H1 (cell line): ENCODE measurements at regions not wholly inside any gene's neighbourhood (a gene's known extent, or its start where the extent isn't known, plus 50 kb on each side); places are given as distances from the start of the nearest gene placed in this dataset.

Source experiments
- CTCF ChIA-PET: fragments of 300-600 bp; sonication (Branson Sonifier 250); formaldehyde crosslinking; loops from one replicate; lab custom pipeline; 2021; ENCODE audit not compliant: partially characterized antibody; lab: Charles Lee
- POLR2A ChIA-PET: fragments of 300-600 bp; sonication (Branson Sonifier 250); formaldehyde crosslinking; loops from one replicate; lab custom pipeline; 2021; ENCODE audit warnings: inconsistent platforms; ENCODE audit not compliant: partially characterized antibody; lab: Charles Lee
- DNase-seq, 2 experiments: peaks; one replicate each; pipeline versions ENCODE4 v3.0.0 to v3.0.0-alpha.2; 2010 to 2022; ENCODE audit warnings: low spot score in 2 of 2, low read depth in 1 of 2, mixed read lengths in 1 of 2
- FAIRE-seq: peaks from 2 replicates; lab custom pipeline; 2011; peaks lifted over from hg19 to GRCh38; lab: Jason Lieb, UNC
- H2AFZ ChIP-seq: 2 replicates; pipeline ENCODE4 v1.8.1; 2012; ENCODE audit warnings: low read length, inconsistent platforms
- H2AK5ac ChIP-seq: 2 replicates; pipeline ENCODE4 v1.6.1; 2013; ENCODE audit warnings: low read depth, low read length
- H2BK120ac ChIP-seq: replicated peaks from 2 replicates; pipeline ENCODE3; 2013; ENCODE audit warnings: low read depth, low read length, inconsistent platforms
- H2BK12ac ChIP-seq: 2 replicates; pipeline ENCODE4 v1.6.1; 2013; ENCODE audit warnings: low read depth, low read length
- H2BK15ac ChIP-seq: 2 replicates; pipeline ENCODE4 v1.6.1; 2013; ENCODE audit warnings: low read length
- H2BK20ac ChIP-seq: 2 replicates; pipeline ENCODE4 v1.6.1; 2013; ENCODE audit warnings: low read length
- H2BK5ac ChIP-seq: 2 replicates; pipeline ENCODE4 v1.6.1; 2013; ENCODE audit warnings: low read depth, low read length
- H3K14ac ChIP-seq: 2 replicates; pipeline ENCODE4 v1.6.1; 2013; ENCODE audit warnings: inconsistent platforms; ENCODE audit not compliant: insufficient read length
- H3K18ac ChIP-seq: 2 replicates; pipeline ENCODE4 v1.6.1; 2013; ENCODE audit warnings: low read length; ENCODE audit errors: extremely low read depth
- H3K23ac ChIP-seq: 2 replicates; pipeline ENCODE4 v1.6.1; 2013; ENCODE audit warnings: inconsistent platforms; ENCODE audit not compliant: insufficient read length
- H3K23me2 ChIP-seq: 2 replicates; pipeline ENCODE4 v1.6.1; 2013; ENCODE audit warnings: low read depth, low read length
- H3K27ac ChIP-seq: 2 replicates; pipeline ENCODE4 v1.6.1; 2011; ENCODE audit warnings: low read depth, low read length, inconsistent platforms
- H3K27me3 ChIP-seq, 4 experiments: replicated peaks in 1 of 4; 1 replicate in 1 of 4; 2 replicates in 3 of 4; pipeline versions ENCODE4 v1.6.1 to v1.8.1; 2011 to 2013; ENCODE audit warnings: low read length in 3 of 4, mild to moderate bottlenecking in 3 of 4, inconsistent platforms in 2 of 4, mixed read lengths in 2 of 4, moderate library complexity in 1 of 4; ENCODE audit not compliant: control insufficient read depth in 3 of 4, insufficient read depth in 3 of 4; ENCODE audit errors: extremely low read depth in 1 of 4
- H3K36me3 ChIP-seq, 4 experiments: 2 replicates each; pipeline versions ENCODE4 v1.6.1 to v1.8.1; 2011 to 2013; ENCODE audit warnings: mild to moderate bottlenecking in 4 of 4, low read length in 3 of 4, moderate library complexity in 2 of 4, control low read depth in 1 of 4, inconsistent platforms in 1 of 4; ENCODE audit not compliant: insufficient read depth in 4 of 4, control insufficient read depth in 2 of 4
- H3K4ac ChIP-seq: replicated peaks from 2 replicates; pipeline ENCODE3; 2013; ENCODE audit warnings: low read length, low read depth, mixed read lengths, inconsistent platforms; ENCODE audit not compliant: insufficient read length
- H3K4me1 ChIP-seq, 4 experiments: replicated peaks in 1 of 4; 1 replicate in 1 of 4; 2 replicates in 3 of 4; pipeline versions ENCODE4 v1.6.1 to v1.8.1; 2011 to 2013; ENCODE audit warnings: low read length in 3 of 4, inconsistent platforms in 2 of 4, mixed read lengths in 1 of 4; ENCODE audit not compliant: insufficient read depth in 4 of 4, control insufficient read depth in 3 of 4
- H3K4me2 ChIP-seq, 2 experiments: 2 replicates each; pipeline versions ENCODE4 v1.6.1 to v1.8.1; 2011 to 2013; ENCODE audit warnings: low read depth in 2 of 2, low read length in 2 of 2, control low read depth in 1 of 2, inconsistent platforms in 1 of 2, mild to moderate bottlenecking in 1 of 2; ENCODE audit not compliant: insufficient read depth in 1 of 2
- H3K4me3 ChIP-seq, 4 experiments: fragments of 200-600, 300-600 bp in 1 of 4; sonication (generic), shearing (Covaris generic), sonication (Bioruptor Twin) in 1 of 4; 2 replicates each; pipeline versions ENCODE4 v1.5.1 to v1.8.1; 2011 to 2016; ENCODE audit warnings: low read length in 4 of 4, low read depth in 3 of 4, control low read depth in 2 of 4, inconsistent platforms in 2 of 4, mild to moderate bottlenecking in 2 of 4, mixed read lengths in 1 of 4, moderate library complexity in 1 of 4; ENCODE audit not compliant: insufficient read depth in 2 of 4; ENCODE audit errors: extremely low read depth in 1 of 4
- H3K56ac ChIP-seq: replicated peaks from 2 replicates; pipeline ENCODE3; 2013; ENCODE audit warnings: low read depth, mild to moderate bottlenecking, mixed read lengths, low read length, inconsistent platforms; ENCODE audit not compliant: insufficient read length
- H3K79me1 ChIP-seq: 2 replicates; pipeline ENCODE4 v1.6.1; 2013; ENCODE audit warnings: low read depth, low read length, control low read depth
- H3K79me2 ChIP-seq, 2 experiments: 2 replicates each; pipeline versions ENCODE4 v1.6.1 to v1.8.1; 2012 to 2013; ENCODE audit warnings: low read length in 2 of 2, mild to moderate bottlenecking in 2 of 2, inconsistent platforms in 1 of 2; ENCODE audit not compliant: insufficient read depth in 2 of 2, control insufficient read depth in 1 of 2
- H3K9ac ChIP-seq, 4 experiments: replicated peaks in 1 of 4; 1 replicate in 1 of 4; 2 replicates in 3 of 4; pipeline versions ENCODE4 v1.6.1 to v1.8.1; 2011 to 2013; ENCODE audit warnings: low read depth in 3 of 4, low read length in 3 of 4, control low read depth in 2 of 4, mild to moderate bottlenecking in 2 of 4, moderate library complexity in 2 of 4, inconsistent platforms in 1 of 4; ENCODE audit errors: extremely low read depth in 1 of 4
- H3K9me3 ChIP-seq, 2 experiments: 2 replicates each; pipeline versions ENCODE4 v1.6.1 to v1.8.1; 2012 to 2013; ENCODE audit warnings: mild to moderate bottlenecking in 2 of 2, moderate library complexity in 2 of 2, control low read depth in 1 of 2, inconsistent platforms in 1 of 2, low read depth in 1 of 2, low read length in 1 of 2, mixed read lengths in 1 of 2; ENCODE audit not compliant: insufficient read depth in 2 of 2
- H4K20me1 ChIP-seq, 2 experiments: replicated peaks in 1 of 2; 2 replicates each; pipeline versions ENCODE3 to v1.8.1; 2011 to 2013; ENCODE audit warnings: inconsistent platforms in 2 of 2, low read length in 2 of 2, mild to moderate bottlenecking in 1 of 2; ENCODE audit not compliant: insufficient read depth in 2 of 2, control insufficient read depth in 1 of 2
- H4K5ac ChIP-seq: 2 replicates; pipeline ENCODE4 v1.6.1; 2013; ENCODE audit warnings: low read length, low read depth, mixed read lengths, inconsistent platforms; ENCODE audit not compliant: insufficient read length
- H4K8ac ChIP-seq: 2 replicates; pipeline ENCODE4 v1.8.0; 2013; ENCODE audit warnings: mild to moderate bottlenecking, moderate library complexity, low read length, inconsistent platforms; ENCODE audit not compliant: insufficient read depth; ENCODE audit errors: extremely low read depth
- H4K91ac ChIP-seq: replicated peaks from 2 replicates; pipeline ENCODE3; 2013; ENCODE audit warnings: low read length, mixed read lengths, inconsistent platforms; ENCODE audit not compliant: insufficient read length
- ATF3 ChIP-seq: IDR thresholded peaks from 2 replicates; pipeline ENCODE4 v1.6.1; 2011; ENCODE audit warnings: low read depth, mild to moderate bottlenecking, low read length; ENCODE audit not compliant: insufficient read depth
- BACH1 ChIP-seq: IDR thresholded peaks from 2 replicates; pipeline ENCODE4 v1.6.1; 2012; ENCODE audit warnings: low read length, improper control_type of control experiment
- CBX8 ChIP-seq: fragments of 300-800, 300-1000 bp; sonication (generic); IDR thresholded peaks from 2 replicates; pipeline ENCODE4 v1.7.1; 2016; ENCODE audit warnings: low read depth, low read length, borderline replicate concordance
- CTCF ChIP-seq, 3 experiments: IDR thresholded peaks; 1 replicate in 2 of 3; 2 replicates in 1 of 3; pipeline versions ENCODE4 v1.5.1 to v1.6.1; 2011; ENCODE audit warnings: low read length in 3 of 3, mild to moderate bottlenecking in 3 of 3, inconsistent platforms in 2 of 3, low read depth in 1 of 3, moderate library complexity in 1 of 3; ENCODE audit not compliant: insufficient read depth in 1 of 3; ENCODE audit errors: control extremely low read depth in 1 of 3
- E2F6 ChIP-seq: IDR thresholded peaks from 2 replicates; pipeline ENCODE4 v1.6.1; 2012; ENCODE audit warnings: inconsistent platforms
- GABPA ChIP-seq: IDR thresholded peaks from 2 replicates; pipeline ENCODE4 v1.6.1; 2011; ENCODE audit warnings: mild to moderate bottlenecking, low read length, moderate library complexity, borderline replicate concordance; ENCODE audit not compliant: insufficient read depth
- KDM4A ChIP-seq: IDR thresholded peaks from one replicate; pipeline ENCODE4 v1.7.1; 2012; ENCODE audit warnings: low read depth, mild to moderate bottlenecking, moderate library complexity, low read length, inconsistent platforms; ENCODE audit not compliant: severe bottlenecking
- MAFK ChIP-seq: IDR thresholded peaks from 2 replicates; pipeline ENCODE4 v1.6.1; 2012; ENCODE audit warnings: low read depth, mild to moderate bottlenecking, improper control_type of control experiment, low read length
- WGBS, 2 experiments: shearing (Covaris generic) in 1 of 2; methylation state at CpG; one replicate each; pipeline versions ENCODE4 v1.1.6 to v1.1.7; 2013 to 2015; ENCODE audit warnings: low lambda C conversion rate in 2 of 2, mixed read lengths in 2 of 2, inconsistent platforms in 1 of 2, low coverage in 1 of 2, missing lambda C conversion rate in 1 of 2; ENCODE audit not compliant: insufficient replicate concordance in 2 of 2, insufficient coverage in 1 of 2, insufficient read length in 1 of 2; ENCODE audit errors: extremely low coverage in 1 of 2, missing lambda C conversion rate in 1 of 2; 5-methylcytosine and 5-hydroxymethylcytosine counted together

GRCh38 chr4:123517971-123518370 lies 121.4 kb downstream of the SPRY1 start:
- no peak for TF ChIP-seq MAFK
- TF ChIP-seq ATF3: no peak
- no peak for TF ChIP-seq CTCF (IDR thresholded peaks at IDR 0.05; ENCODE audit: control extremely low read depth in 1 of 3, insufficient read depth in 1 of 3, low read depth in 1 of 3, low read length in 3 of 3)
- no peak for TF ChIP-seq GABPA
- no peak for TF ChIP-seq KDM4A
- no peak for TF ChIP-seq E2F6
- TF ChIP-seq BACH1: no peak
- TF ChIP-seq CBX8: no peak
- no peak overlapping the region for H3K4ac ChIP-seq
- no peak overlapping the region for H3K23ac ChIP-seq
- no peak overlapping the region for H2BK12ac ChIP-seq
- H3K14ac ChIP-seq: no peak overlapping the region
- no peak overlapping the region for H2AK5ac ChIP-seq
- FAIRE-seq (no peak), DNase-seq (no peak)
- no peaks in the 10 kb centered on the region for H3K79me1 ChIP-seq
- no peaks in the 10 kb centered on the region for H3K27me3 ChIP-seq
- no peak overlapping the region for H2AFZ ChIP-seq
- H3K27ac ChIP-seq: no peak overlapping the region
- H2BK15ac ChIP-seq: no peak overlapping the region
- no peak overlapping the region for H4K5ac ChIP-seq
- H3K9me3 ChIP-seq: no peaks in the 10 kb centered on the region
- no peak overlapping the region for H3K9ac ChIP-seq
- H2BK20ac ChIP-seq: no peak overlapping the region
- no peaks in the 10 kb centered on the region for H3K79me2 ChIP-seq
- H3K4me1 ChIP-seq: no peaks in the 10 kb centered on the region
- H3K18ac ChIP-seq: no peak overlapping the region
- no peak overlapping the region for H2BK5ac ChIP-seq
- H4K20me1 ChIP-seq: no peaks in the 10 kb centered on the region
- ChIA-PET POLR2A (no interaction called here), CTCF (interaction anchor here (1.1 to 1.7 kb wide), 2 partner anchors 13 to 47 kb away, joined by 4 to 5 read pairs; no protein-coding TSS in a partner anchor)
- no peak overlapping the region for H3K4me2 ChIP-seq
- H4K8ac ChIP-seq: no peak overlapping the region
- no peak overlapping the region for H3K56ac ChIP-seq
- H3K23me2 ChIP-seq: no peaks in the 10 kb centered on the region
- H2BK120ac ChIP-seq: no peak overlapping the region
- no peaks in the 10 kb centered on the region for H3K36me3 ChIP-seq
- 91% methylated on average over 3 of the region's 3 CpGs; no CpG with 5 or more reads in 1 of the 2 experiments for WGBS, 2 experiments
- H3K4me3 ChIP-seq: no peak overlapping the region
- H4K91ac ChIP-seq: no peak overlapping the region
